Superior temporal gyrus (tissue), 1 donor: ENCODE measurements at regions not wholly inside any gene's neighbourhood (a gene's known extent, or its start where the extent isn't known, plus 50 kb on each side); places are given as distances from the start of the nearest gene placed in this dataset.
A peak's percentile ranks its signal among the peaks of the same experiment; 100 is the strongest.
"Not testable (repeated sequence)": the region's sequence is repeated elsewhere in the genome, so short reads cannot be mapped to it uniquely, and the experiment has no call there.

Experiments
- DNase-seq: peaks from one replicate; pipeline ENCODE4 v3.0.0-alpha.2; 2016; ENCODE audit errors: extremely low spot score

GRCh38 chr7:42685911-42686310 is 226.0 kb downstream of the C7orf25 start:
- DNase-seq, result no peak

GRCh38 chr7:42677751-42678699 is 233.8 kb downstream of the C7orf25 start:
- peak; percentile 39 for DNase-seq

GRCh38 chr7:42674541-42674940 is 237.3 kb downstream of the C7orf25 start:
- no peak for DNase-seq

GRCh38 chr7:42673951-42674350 is 237.9 kb downstream of the C7orf25 start:
- no peak for DNase-seq

- DNase-seq, result no peak
Measured at GRCh38 chr7:42672339-42672999, 239.4 kb downstream of the C7orf25 start.

GRCh38 chr7:42671627-42672026 is 240.2 kb downstream of the C7orf25 start:
- no peak for DNase-seq

GRCh38 chr7:42666994-42667393 is 244.9 kb downstream of the C7orf25 start:
- DNase-seq, result no peak

GRCh38 chr7:42662862-42663261 is 249.0 kb downstream of the C7orf25 start:
- DNase-seq, result no peak

GRCh38 chr7:42661312-42661711 is 250.6 kb downstream of the C7orf25 start:
- DNase-seq, result no peak

GRCh38 chr7:42650701-42651100 is 261.2 kb downstream of the C7orf25 start:
- DNase-seq, result no peak

- DNase-seq, result peak; percentile 56
Measured at GRCh38 chr7:42650171-42650570, 261.7 kb downstream of the C7orf25 start.

GRCh38 chr7:42645906-42646305 is 266.0 kb downstream of the C7orf25 start:
- no peak for DNase-seq

- no peak for DNase-seq
Measured at GRCh38 chr7:42642699-42643098, 269.2 kb downstream of the C7orf25 start.

GRCh38 chr7:42639930-42640329 is 271.9 kb downstream of the C7orf25 start:
- no peak for DNase-seq

- DNase-seq, result not testable (repeated sequence)
Measured at GRCh38 chr7:42636380-42636779, 275.5 kb downstream of the C7orf25 start.

- no peak for DNase-seq
Measured at GRCh38 chr7:42628054-42628453, 283.8 kb downstream of the C7orf25 start.

- DNase-seq, result no peak
Measured at GRCh38 chr7:42627626-42628025, 284.2 kb downstream of the C7orf25 start.

- no peak for DNase-seq
Measured at GRCh38 chr7:42627101-42627500, 284.8 kb downstream of the C7orf25 start.

GRCh38 chr7:42625421-42625820 is 286.4 kb downstream of the C7orf25 start:
- DNase-seq, result no peak

- DNase-seq, result no peak
Measured at GRCh38 chr7:42624471-42624870, 287.4 kb downstream of the C7orf25 start.

GRCh38 chr7:42621543-42622219 is 290.2 kb downstream of the C7orf25 start:
- DNase-seq, result no peak

GRCh38 chr7:42618651-42619360 is 293.1 kb downstream of the C7orf25 start:
- no peak for DNase-seq
